Endodermal cell (in vitro differentiated cells): ENCODE measurements at regions not wholly inside any gene's neighbourhood (a gene's known extent, or its start where the extent isn't known, plus 50 kb on each side); places are given as distances from the start of the nearest gene placed in this dataset.

Source experiments
- DNase-seq: peaks from one replicate; pipeline ENCODE4 v3.0.0-alpha.2; 2017
- H3K27ac ChIP-seq: 2 replicates; pipeline ENCODE4 v1.5.1; 2013; ENCODE audit warnings: mild to moderate bottlenecking, low read depth, low read length, moderate library complexity
- H3K27me3 ChIP-seq: 2 replicates; pipeline ENCODE4 v1.6.1; 2013; ENCODE audit warnings: mild to moderate bottlenecking, low read length, moderate library complexity; ENCODE audit not compliant: insufficient read depth, control insufficient read depth, poor library complexity, severe bottlenecking
- H3K36me3 ChIP-seq: 2 replicates; pipeline ENCODE4 v1.7.0; 2013; ENCODE audit warnings: mild to moderate bottlenecking, low read length, moderate library complexity; ENCODE audit not compliant: control insufficient read depth, insufficient read depth
- H3K4me1 ChIP-seq: one replicate; pipeline ENCODE4 v1.7.0; 2013; ENCODE audit warnings: low read length; ENCODE audit not compliant: control insufficient read depth, insufficient read depth
- H3K4me3 ChIP-seq: 2 replicates; pipeline ENCODE4 v1.5.1; 2013; ENCODE audit warnings: mild to moderate bottlenecking, low read length, moderate library complexity
- H3K9ac ChIP-seq: 2 replicates; pipeline ENCODE4 v1.6.1; 2013; ENCODE audit warnings: mild to moderate bottlenecking, low read length, moderate library complexity; ENCODE audit not compliant: poor library complexity, severe bottlenecking; ENCODE audit errors: extremely low read depth
- H3K9me3 ChIP-seq: 2 replicates; pipeline ENCODE4 v1.6.1; 2013; ENCODE audit warnings: mild to moderate bottlenecking, low read length, moderate library complexity; ENCODE audit not compliant: control insufficient read depth
- H3K27ac Mint-ChIP-seq: 2 replicates; pipeline ENCODE4 v1.8.0; 2020; ENCODE audit warnings: mixed read lengths
- H3K27me3 Mint-ChIP-seq: 2 replicates; pipeline ENCODE4 v1.8.0; 2021; ENCODE audit warnings: mild to moderate bottlenecking, mixed read lengths; ENCODE audit not compliant: insufficient read depth
- H3K36me3 Mint-ChIP-seq: 2 replicates; pipeline ENCODE4 v1.8.0; 2020; ENCODE audit warnings: low read depth, mixed read lengths
- H3K4me1 Mint-ChIP-seq: 2 replicates; pipeline ENCODE4 v1.8.0; 2020; ENCODE audit warnings: mixed read lengths
- H3K4me3 Mint-ChIP-seq: 2 replicates; pipeline ENCODE4 v1.8.0; 2020; ENCODE audit warnings: mild to moderate bottlenecking, moderate library complexity, mixed read lengths
- H3K9me3 Mint-ChIP-seq: 2 replicates; pipeline ENCODE4 v1.8.0; 2020; ENCODE audit warnings: mild to moderate bottlenecking, mixed read lengths
- CTCF ChIP-seq: fragments of 200-600 bp; sonication (generic); conservative IDR thresholded peaks from 2 replicates; pipeline ENCODE4 v1.5.0; 2021; ENCODE audit warnings: antibody characterized with exemption, mild to moderate bottlenecking
- WGBS, 2 experiments: methylation state at CpG; one replicate each; pipeline versions ENCODE4 v1.1.5 to v1.1.7; 2013; ENCODE audit warnings: missing lambda C conversion rate in 2 of 2, mixed read lengths in 1 of 2; ENCODE audit not compliant: insufficient coverage in 1 of 2, insufficient read length in 1 of 2; 5-methylcytosine and 5-hydroxymethylcytosine counted together

- H3K9ac ChIP-seq: no peak overlapping the region
- no peak for DNase-seq
- Mint-ChIP-seq H3K9me3 (no peaks in the 10 kb centered on the region), H3K27ac (no peak overlapping the region), H3K4me3 (no peak overlapping the region), H3K4me1 (no peaks in the 10 kb centered on the region), H3K27me3 (no peaks in the 10 kb centered on the region), H3K36me3 (no peaks in the 10 kb centered on the region)
- TF ChIP-seq CTCF: no peak
- no peak overlapping the region for H3K27ac ChIP-seq
- H3K9me3 ChIP-seq: no peaks in the 10 kb centered on the region
- no peaks in the 10 kb centered on the region for H3K36me3 ChIP-seq
- H3K4me1 ChIP-seq: no peaks in the 10 kb centered on the region
- H3K4me3 ChIP-seq: no peak overlapping the region
- H3K27me3 ChIP-seq: no peaks in the 10 kb centered on the region
- 88% methylated on average over 1 of the region's 1 CpG; no CpG with 5 or more reads in 1 of the 2 experiments for WGBS, 2 experiments
Observed at GRCh38 chr12:90868626-90869025, 86.3 kb downstream of the CCER1 start.

GRCh38 chr12:90859591-90859990 lies 95.4 kb downstream of the CCER1 start:
- DNase-seq: no peak
- no peak for TF ChIP-seq CTCF
- no peaks in the 10 kb centered on the region for H3K36me3 Mint-ChIP-seq

GRCh38 chr12:90858252-90858651 lies 96.7 kb downstream of the CCER1 start:
- no peaks in the 10 kb centered on the region for H3K27me3 ChIP-seq
- Mint-ChIP-seq H3K27ac (no peak overlapping the region), H3K36me3 (no peaks in the 10 kb centered on the region), H3K9me3 (peaks cover 2% of the 10 kb centered on the region), H3K27me3 (no peaks in the 10 kb centered on the region), H3K4me1 (peaks cover 3% of the 10 kb centered on the region), H3K4me3 (no peak overlapping the region)
- DNase-seq: no peak
- no peak for TF ChIP-seq CTCF
- no peaks in the 10 kb centered on the region for H3K9me3 ChIP-seq
- no peak overlapping the region for H3K4me3 ChIP-seq
- no peak overlapping the region for H3K9ac ChIP-seq
- no peak overlapping the region for H3K27ac ChIP-seq
- 79% methylated on average over 2 of the region's 2 CpGs; no CpG with 5 or more reads in 1 of the 2 experiments for WGBS, 2 experiments
- no peaks in the 10 kb centered on the region for H3K4me1 ChIP-seq
- H3K36me3 ChIP-seq: no peaks in the 10 kb centered on the region

More at GRCh38 chr12:90859591-90859990, 95.4 kb downstream of the CCER1 start:
- Histone ChIP-seq H3K27me3 (no peaks in the 10 kb centered on the region), H3K9ac (no peak overlapping the region), H3K4me1 (no peaks in the 10 kb centered on the region), H3K36me3 (no peaks in the 10 kb centered on the region), H3K9me3 (no peaks in the 10 kb centered on the region), H3K4me3 (no peak overlapping the region), H3K27ac (no peak overlapping the region)
- Mint-ChIP-seq H3K9me3 (peaks cover 2% of the 10 kb centered on the region), H3K4me1 (peaks cover 2% of the 10 kb centered on the region), H3K27ac (no peak overlapping the region), H3K27me3 (no peaks in the 10 kb centered on the region), H3K4me3 (no peak overlapping the region)
